Kidney epithelial cell (primary cell): ENCODE measurements at regions not wholly inside any gene's neighbourhood (a gene's known extent, or its start where the extent isn't known, plus 50 kb on each side); places are given as distances from the start of the nearest gene placed in this dataset.

Experiments
- DNase-seq: peaks from one replicate; pipeline ENCODE4 v3.0.0-alpha.2; 2010; ENCODE audit warnings: low read depth
- H3K27me3 ChIP-seq: 2 replicates; pipeline ENCODE4 v1.6.0; 2011; ENCODE audit warnings: low read length; ENCODE audit not compliant: control insufficient read depth, insufficient read depth
- H3K36me3 ChIP-seq: 2 replicates; pipeline ENCODE4 v1.5.1; 2011; ENCODE audit warnings: low read length; ENCODE audit not compliant: control insufficient read depth, insufficient read depth
- H3K4me3 ChIP-seq: 2 replicates; pipeline ENCODE4 v1.5.1; 2011; ENCODE audit warnings: low read depth, mild to moderate bottlenecking, control low read depth, low read length
- CTCF ChIP-seq: IDR thresholded peaks from 2 replicates; pipeline ENCODE4 v1.5.1; 2011; ENCODE audit warnings: mild to moderate bottlenecking, moderate library complexity, low read length, control low read depth, inconsistent platforms; ENCODE audit not compliant: insufficient read depth, poor library complexity, severe bottlenecking

GRCh38 chr16:64297863-64298600 lies 823.8 kb downstream of the CDH11 start:
- DNase-seq: no peak
- H3K36me3 ChIP-seq: no peaks in the 10 kb centered on the region
- TF ChIP-seq CTCF: no peak
- H3K27me3 ChIP-seq: no peaks in the 10 kb centered on the region
- no peak overlapping the region for H3K4me3 ChIP-seq

GRCh38 chr16:64295466-64295865 lies 826.4 kb downstream of the CDH11 start:
- no peak for TF ChIP-seq CTCF
- no peaks in the 10 kb centered on the region for H3K36me3 ChIP-seq
- H3K27me3 ChIP-seq: no peaks in the 10 kb centered on the region
- no peak for DNase-seq
- H3K4me3 ChIP-seq: no peak overlapping the region

- Histone ChIP-seq H3K4me3 (no peak overlapping the region), H3K36me3 (no peaks in the 10 kb centered on the region), H3K27me3 (no peaks in the 10 kb centered on the region)
- DNase-seq: no peak
- TF ChIP-seq CTCF: no peak
Observed at GRCh38 chr16:64292953-64293352, 828.9 kb downstream of the CDH11 start.

GRCh38 chr16:64292161-64292560 lies 829.7 kb downstream of the CDH11 start:
- TF ChIP-seq CTCF: no peak
- H3K27me3 ChIP-seq: no peaks in the 10 kb centered on the region

GRCh38 chr16:64290461-64290860 lies 831.4 kb downstream of the CDH11 start:
- no peak for TF ChIP-seq CTCF
- DNase-seq: no peak
- no peaks in the 10 kb centered on the region for H3K36me3 ChIP-seq
- H3K4me3 ChIP-seq: no peak overlapping the region
- H3K27me3 ChIP-seq: no peaks in the 10 kb centered on the region

More at GRCh38 chr16:64292161-64292560, 829.7 kb downstream of the CDH11 start:
- Histone ChIP-seq H3K4me3 (no peak overlapping the region), H3K36me3 (no peaks in the 10 kb centered on the region)
- no peak for DNase-seq
